K562 (cell line): ENCODE measurements at regions not wholly inside any gene's neighbourhood (a gene's known extent, or its start where the extent isn't known, plus 50 kb on each side); places are given as distances from the start of the nearest gene placed in this dataset.

ENCODE experiments used
- ATAC-seq: fragments of 200-7000 bp; cut with Tn5 transposase; 3 replicates; pipeline ENCODE4 v1.9.1; 2020; ENCODE audit warnings: moderate library complexity
- BruUV-seq: library from RNA; stranded (reverse); fragments of 400-500 nt; replicated peaks from 2 replicates; lab custom pipeline; 2021; lab: Mats Ljungman, UMichigan
- CTCF ChIA-PET: fragments of 300-600 bp; formaldehyde crosslinking; extraction: SDS; loops from one replicate; lab custom pipeline; 2021; ENCODE audit warnings: low intra/inter-chr PET ratio; lab: Yijun Ruan, JAX
- POLR2A ChIA-PET: fragments of 300-600, 350-650 bp; sonication (Branson Sonifier 250); formaldehyde crosslinking; extraction: SDS; loops from one replicate; lab custom pipeline; 2021; ENCODE audit warnings: antibody characterized with exemption, inconsistent platforms; lab: Yijun Ruan, JAX
- DNase-seq, 4 experiments: peaks; one replicate each; pipeline versions ENCODE4 v3.0.0 to v3.0.0-alpha.2; 2011 to 2018; ENCODE audit warnings: low spot score in 3 of 4, mixed read lengths in 3 of 4; ENCODE audit errors: extremely low read depth in 1 of 4
- FAIRE-seq: peaks from 2 replicates; lab custom pipeline; 2011; peaks lifted over from hg19 to GRCh38; lab: Jason Lieb, UNC
- H2AFZ ChIP-seq: 2 replicates; pipeline ENCODE4 v1.6.0; 2011; ENCODE audit warnings: low read depth, low read length, control low read depth, inconsistent platforms
- H3K27ac ChIP-seq: fragments of 200-600 bp; 3 replicates; pipeline ENCODE4 v1.8.0; 2011; ENCODE audit warnings: low read depth, mild to moderate bottlenecking, control low read depth, inconsistent platforms, low read length, moderate library complexity, mixed read lengths; ENCODE audit errors: extremely low read depth
- H3K27me3 ChIP-seq, 2 experiments: fragments of 300-600 bp in 1 of 2; 2 replicates in 1 of 2; 3 replicates in 1 of 2; pipeline versions ENCODE4 v1.6.0 to v1.8.0; 2011; ENCODE audit warnings: inconsistent platforms in 2 of 2, low read length in 2 of 2, mild to moderate bottlenecking in 1 of 2, mixed read lengths in 1 of 2, moderate library complexity in 1 of 2; ENCODE audit not compliant: control insufficient read depth in 2 of 2, insufficient read depth in 2 of 2
- H3K36me3 ChIP-seq: fragments of 300-600 bp; 3 replicates; pipeline ENCODE4 v1.8.0; 2011; ENCODE audit warnings: mild to moderate bottlenecking, low read length, inconsistent platforms; ENCODE audit not compliant: control insufficient read depth, insufficient read depth
- H3K4me1 ChIP-seq, 2 experiments: fragments of 200-600 bp in 1 of 2; replicated peaks in 1 of 2; 2 replicates in 1 of 2; 3 replicates in 1 of 2; pipeline versions ENCODE4 v1.5.1 to v1.8.0; 2011; ENCODE audit warnings: inconsistent platforms in 2 of 2, low read length in 2 of 2, mild to moderate bottlenecking in 1 of 2, mixed read lengths in 1 of 2, moderate library complexity in 1 of 2; ENCODE audit not compliant: control insufficient read depth in 2 of 2, insufficient read depth in 2 of 2
- H3K4me2 ChIP-seq: 2 replicates; pipeline ENCODE4 v1.6.1; 2011; ENCODE audit warnings: low read length, control low read depth, inconsistent platforms, mixed read lengths; ENCODE audit not compliant: insufficient read depth
- H3K4me3 ChIP-seq: fragments of 200-600 bp; sonication (generic), shearing (Covaris generic); 2 replicates; pipeline ENCODE4 v1.5.1; 2016; ENCODE audit warnings: control low read depth, inconsistent platforms
- H3K79me2 ChIP-seq: fragments of 200-600 bp; 3 replicates; pipeline ENCODE4 v1.8.0; 2011; ENCODE audit warnings: low read length, inconsistent platforms; ENCODE audit not compliant: control insufficient read depth, insufficient read depth
- H3K9ac ChIP-seq, 2 experiments: 2 replicates each; pipeline versions ENCODE4 v1.6.0 to v1.6.1; 2011; ENCODE audit warnings: low read depth in 2 of 2, low read length in 2 of 2, control low read depth in 1 of 2, inconsistent platforms in 1 of 2, mild to moderate bottlenecking in 1 of 2, mixed read lengths in 1 of 2; ENCODE audit not compliant: insufficient read depth in 1 of 2
- H3K9me1 ChIP-seq: one replicate; pipeline ENCODE4 v1.6.0; 2011; ENCODE audit warnings: inconsistent platforms, mild to moderate bottlenecking, low read length, moderate library complexity; ENCODE audit not compliant: control insufficient read depth, insufficient read depth
- H3K9me3 ChIP-seq: replicated peaks from 2 replicates; pipeline ENCODE4 v1.5.1; 2011; ENCODE audit warnings: low read depth, low read length, inconsistent platforms; ENCODE audit not compliant: control insufficient read depth, insufficient read depth
- H4K20me1 ChIP-seq: replicated peaks from 2 replicates; pipeline ENCODE4 v1.6.1; 2011; ENCODE audit warnings: low read length, inconsistent platforms, mixed read lengths; ENCODE audit not compliant: control insufficient read depth, insufficient read depth
- BCL6 ChIP-seq: fragments of 250-450 bp; sonication (Bioruptor Pico); IDR thresholded peaks from 2 replicates; pipeline ENCODE4 v1.4.0; 2020
- CREB1 ChIP-seq, 2 experiments: sonication (generic) in 1 of 2; formaldehyde crosslinking in 1 of 2; IDR thresholded peaks; 2 replicates each; pipeline versions ENCODE4 v1.6.1 to v1.8.0; 2012 to 2022; ENCODE audit warnings: inconsistent platforms in 1 of 2, mild to moderate bottlenecking in 1 of 2, missing genetic modification reagents in 1 of 2, moderate library complexity in 1 of 2
- DMBX1 ChIP-seq: fragments of 250-450 bp; sonication (Bioruptor Pico); IDR thresholded peaks from 2 replicates; pipeline ENCODE4 v1.8.0; 2022; ENCODE audit warnings: inconsistent platforms, mild to moderate bottlenecking, moderate library complexity, borderline replicate concordance
- EP400 ChIP-seq: fragments of 450-650 bp; IDR thresholded peaks from 2 replicates; pipeline ENCODE4 v1.6.1; 2017; ENCODE audit warnings: antibody characterized with exemption, mild to moderate bottlenecking, moderate library complexity
- ETS2 ChIP-seq: IDR thresholded peaks from 2 replicates; pipeline ENCODE4 v1.6.1; 2016; ENCODE audit warnings: borderline replicate concordance, missing genetic modification characterization, mild to moderate bottlenecking, moderate library complexity, missing compliant biosample characterization; ENCODE audit not compliant: poor library complexity, severe bottlenecking
- MAFG ChIP-seq: fragments of 450-650 bp; conservative IDR thresholded peaks from 2 replicates; pipeline ENCODE4 v1.6.1; 2016; ENCODE audit warnings: missing genetic modification characterization, missing compliant biosample characterization
- MCM2 ChIP-seq: fragments of 450-650 bp; IDR thresholded peaks from 2 replicates; pipeline ENCODE4 v1.6.1; 2017; ENCODE audit warnings: low read depth, mild to moderate bottlenecking
- MCM5 ChIP-seq: fragments of 450-650 bp; IDR thresholded peaks from 2 replicates; pipeline ENCODE4 v1.6.1; 2016; ENCODE audit warnings: low read depth
- MEIS2 ChIP-seq: fragments of 450-650 bp; IDR thresholded peaks from 2 replicates; pipeline ENCODE4 v1.6.1; 2014; ENCODE audit warnings: mild to moderate bottlenecking; ENCODE audit not compliant: partially characterized antibody
- MIER1 ChIP-seq: fragments of 450-650 bp; IDR thresholded peaks from 2 replicates; pipeline ENCODE4 v1.6.1; 2016; ENCODE audit warnings: antibody characterized with exemption, mild to moderate bottlenecking, low read depth
- NFE2 ChIP-seq: IDR thresholded peaks from 2 replicates; pipeline ENCODE4 v1.6.1; 2014; ENCODE audit warnings: antibody characterized with exemption, low read depth
- NR3C1 ChIP-seq: sonication (generic); formaldehyde crosslinking; IDR thresholded peaks from 2 replicates; pipeline ENCODE4 v1.8.1; 2022; ENCODE audit warnings: missing genetic modification reagents
- PHB ChIP-seq: fragments of 250-450 bp; sonication (Bioruptor Pico); IDR thresholded peaks from 2 replicates; pipeline ENCODE4 v1.5.0; 2021
- RAD51 ChIP-seq: fragments of 450-650 bp; IDR thresholded peaks from 2 replicates; pipeline ENCODE4 v1.7.1; 2016; ENCODE audit warnings: low read depth, mild to moderate bottlenecking, borderline replicate concordance
- TAF1 ChIP-seq: IDR thresholded peaks from 2 replicates; pipeline ENCODE4 v1.6.1; 2011; ENCODE audit warnings: mild to moderate bottlenecking, low read length, moderate library complexity; ENCODE audit not compliant: insufficient read depth, control insufficient read depth, severe bottlenecking; ENCODE audit errors: extremely low read depth
- WHSC1 ChIP-seq: IDR thresholded peaks from one replicate; pipeline ENCODE4 v1.6.1; 2012; ENCODE audit warnings: low read length, control low read depth, inconsistent platforms
- ZFPM2 ChIP-seq: fragments of 250-450 bp; sonication (Bioruptor Pico); IDR thresholded peaks from 2 replicates; pipeline ENCODE4 v1.5.1; 2022; ENCODE audit warnings: mild to moderate bottlenecking
- ZFX ChIP-seq: sonication (generic); formaldehyde crosslinking; IDR thresholded peaks from 2 replicates; pipeline ENCODE4 v1.8.0; 2022; ENCODE audit warnings: mild to moderate bottlenecking, missing genetic modification reagents, moderate library complexity
- ZKSCAN1 ChIP-seq: fragments of 150-350 bp; IDR thresholded peaks from 2 replicates; pipeline ENCODE4 v1.6.1; 2016; ENCODE audit warnings: low read depth, low read length
- ZNF140 ChIP-seq: fragments of 250-450 bp; sonication (Bioruptor Pico); IDR thresholded peaks from 2 replicates; pipeline ENCODE4 v1.8.0; 2021; ENCODE audit warnings: moderate library complexity, mild to moderate bottlenecking, inconsistent platforms
- ZNF143 ChIP-seq: sonication (generic); formaldehyde crosslinking; IDR thresholded peaks from 2 replicates; pipeline ENCODE4 v1.9.0; 2022; ENCODE audit warnings: mild to moderate bottlenecking, missing genetic modification reagents
- ZNF217 ChIP-seq: sonication (generic); formaldehyde crosslinking; IDR thresholded peaks from 2 replicates; pipeline ENCODE4 v1.8.0; 2022; ENCODE audit warnings: mild to moderate bottlenecking, missing genetic modification reagents
- WGBS: fragments of 100-300 bp; shearing (Covaris generic); methylation state at CpG from one replicate; pipeline ENCODE4 v1.1.6; 2016; ENCODE audit warnings: low coverage, mixed read lengths; ENCODE audit not compliant: insufficient coverage; ENCODE audit errors: missing lambda C conversion rate; 5-methylcytosine and 5-hydroxymethylcytosine counted together
- in situ Hi-C: fragments of 300-500 bp; cut with MboI; formaldehyde crosslinking; loops from 4 replicates; pipeline ENCODE4 v1.15.0; 2018; ENCODE audit warnings: inconsistent platforms, mixed read lengths
- intact Hi-C: fragments of 100-400 bp; cut with micrococcal nuclease; formaldehyde crosslinking; loops from 2 replicates; pipeline ENCODE4 v1.14.2; 2022
- TF ChIP-seq, protein P1 (sequence below), 2 experiments: IDR thresholded peaks; 2 replicates each; pipeline ENCODE4 v1.6.1; 2012; ENCODE audit warnings: improper control_type of control experiment in 2 of 2, low read depth in 2 of 2, low read length in 2 of 2, borderline replicate concordance in 1 of 2

DNA sequence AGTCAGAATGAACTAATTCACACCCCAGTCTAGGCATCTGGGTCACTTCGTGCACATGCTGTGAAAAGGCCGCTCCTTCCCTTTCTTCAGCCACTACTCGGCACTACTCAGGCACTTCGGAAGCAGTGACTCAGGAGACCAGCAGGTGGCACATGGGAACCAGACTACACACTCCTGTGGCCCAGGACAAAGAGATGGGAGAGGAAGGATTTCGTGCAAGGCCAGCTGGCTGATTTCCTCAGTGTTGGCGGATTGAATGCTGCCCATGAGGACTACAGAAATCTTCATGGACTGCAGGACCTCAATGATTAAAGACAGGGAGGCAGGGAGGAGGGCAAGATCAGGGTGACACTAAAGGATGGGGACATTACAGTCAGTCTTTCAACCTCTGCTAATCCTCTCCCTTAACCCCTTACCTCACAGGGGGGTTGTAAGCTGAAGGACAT, 117.8 kb upstream of the SPACA1 start (continued):
- TF ChIP-seq DMBX1 (CRISPR knock-in tag) (no peak), ZFX (no peak), EP400 (no peak)

DNA sequence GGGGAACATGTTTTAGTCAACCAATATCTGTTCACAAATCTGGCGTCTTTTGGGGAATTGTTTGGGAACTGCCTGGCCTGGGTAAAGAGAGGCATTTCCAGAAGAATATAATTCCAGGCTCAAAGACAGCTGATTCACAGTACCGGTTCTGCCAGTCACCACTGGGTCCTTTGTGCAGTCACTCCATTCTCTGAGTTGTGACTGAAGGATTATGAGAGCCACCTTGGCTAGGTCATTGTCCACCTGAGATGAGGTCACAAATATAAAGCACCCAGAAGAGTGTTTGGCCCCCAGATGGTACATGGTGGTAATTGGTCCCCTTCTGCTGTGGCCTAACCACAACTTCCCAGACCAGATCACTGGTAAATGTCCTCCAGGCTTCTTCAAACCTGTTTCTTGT, 121.0 kb upstream of the SPACA1 start:
- DNase-seq, result no peak
- no peaks in the 10 kb centered on the region for H3K4me1 ChIP-seq
- no peak overlapping the region for H3K9ac ChIP-seq
- BruUV-seq, result no TSS peak
- H3K79me2 ChIP-seq, result no peaks in the 10 kb centered on the region
- in situ Hi-C loops, result no loop called here
- H3K9me3 ChIP-seq, result no peaks in the 10 kb centered on the region
- 0% methylated on average over 2 of the region's 2 CpGs for WGBS
- intact Hi-C loops, result loop anchor here (5.0 to 10.0 kb wide), 3 partner anchors 541 to 852 kb away; no protein-coding TSS in a partner anchor
- H4K20me1 ChIP-seq, result no peaks in the 10 kb centered on the region
- peaks cover 2 to 9% of the 10 kb centered on the region in 2 experiments; a peak in 2 of 5 replicates for H3K27me3 ChIP-seq
- no peaks in the 10 kb centered on the region for H3K9me1 ChIP-seq
- H3K4me2 ChIP-seq, result no peak overlapping the region
- no peak overlapping the region for H2AFZ ChIP-seq
- H3K27ac ChIP-seq, result no peak overlapping the region
- TF ChIP-seq ZFPM2 (CRISPR knock-in tag), result no peak
- TF ChIP-seq ZNF143 (CRISPR knock-in tag), result no peak
- no peak for TF ChIP-seq TAF1
- no peak for TF ChIP-seq PHB (CRISPR knock-in tag)
- no peak for TF ChIP-seq RAD51
- no peak for TF ChIP-seq CREB1 (IDR thresholded peaks at IDR 0.05)
- no peak for TF ChIP-seq CREB1 (CRISPR knock-in tag; IDR thresholded peaks at IDR 0.05)
- no peak for TF ChIP-seq ZKSCAN1
- TF ChIP-seq ETS2 (tag), result no peak
- TF ChIP-seq NR3C1 (CRISPR knock-in tag), result no peak
- no peak for TF ChIP-seq ZNF140 (CRISPR knock-in tag)
- TF ChIP-seq MAFG (tag), result no peak
- no peak for TF ChIP-seq WHSC1
- no peak for TF ChIP-seq MCM2
- no peak for TF ChIP-seq NFE2
- TF ChIP-seq MIER1, result no peak
- no peak for TF ChIP-seq BCL6 (CRISPR knock-in tag)
- TF ChIP-seq ZNF217 (CRISPR knock-in tag), result no peak
- TF ChIP-seq, protein P1, sequence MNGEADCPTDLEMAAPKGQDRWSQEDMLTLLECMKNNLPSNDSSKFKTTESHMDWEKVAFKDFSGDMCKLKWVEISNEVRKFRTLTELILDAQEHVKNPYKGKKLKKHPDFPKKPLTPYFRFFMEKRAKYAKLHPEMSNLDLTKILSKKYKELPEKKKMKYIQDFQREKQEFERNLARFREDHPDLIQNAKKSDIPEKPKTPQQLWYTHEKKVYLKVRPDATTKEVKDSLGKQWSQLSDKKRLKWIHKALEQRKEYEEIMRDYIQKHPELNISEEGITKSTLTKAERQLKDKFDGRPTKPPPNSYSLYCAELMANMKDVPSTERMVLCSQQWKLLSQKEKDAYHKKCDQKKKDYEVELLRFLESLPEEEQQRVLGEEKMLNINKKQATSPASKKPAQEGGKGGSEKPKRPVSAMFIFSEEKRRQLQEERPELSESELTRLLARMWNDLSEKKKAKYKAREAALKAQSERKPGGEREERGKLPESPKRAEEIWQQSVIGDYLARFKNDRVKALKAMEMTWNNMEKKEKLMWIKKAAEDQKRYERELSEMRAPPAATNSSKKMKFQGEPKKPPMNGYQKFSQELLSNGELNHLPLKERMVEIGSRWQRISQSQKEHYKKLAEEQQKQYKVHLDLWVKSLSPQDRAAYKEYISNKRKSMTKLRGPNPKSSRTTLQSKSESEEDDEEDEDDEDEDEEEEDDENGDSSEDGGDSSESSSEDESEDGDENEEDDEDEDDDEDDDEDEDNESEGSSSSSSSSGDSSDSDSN (IDR thresholded peaks at IDR 0.05; ENCODE audit: borderline replicate concordance in 1 of 2, low read depth in 2 of 2, low read length in 2 of 2), result no peak
- no peak for TF ChIP-seq MCM5
- TF ChIP-seq MEIS2, result no peak
- ChIA-PET POLR2A (interaction anchor here (0.7 kb wide), 1 partner anchor 18 kb away, joined by 3 read pairs; no protein-coding TSS in a partner anchor), CTCF (no interaction called here)
- no peaks in the 10 kb centered on the region for H3K36me3 ChIP-seq
- H3K4me3 ChIP-seq, result no peak overlapping the region
- ATAC-seq, result no peak
- FAIRE-seq, result no peak
